ENCODE measurements at regions not wholly inside any gene's neighbourhood (a gene's known extent, or its start where the extent isn't known, plus 50 kb on each side); places are given as distances from the start of the nearest gene placed in this dataset.

DNA sequence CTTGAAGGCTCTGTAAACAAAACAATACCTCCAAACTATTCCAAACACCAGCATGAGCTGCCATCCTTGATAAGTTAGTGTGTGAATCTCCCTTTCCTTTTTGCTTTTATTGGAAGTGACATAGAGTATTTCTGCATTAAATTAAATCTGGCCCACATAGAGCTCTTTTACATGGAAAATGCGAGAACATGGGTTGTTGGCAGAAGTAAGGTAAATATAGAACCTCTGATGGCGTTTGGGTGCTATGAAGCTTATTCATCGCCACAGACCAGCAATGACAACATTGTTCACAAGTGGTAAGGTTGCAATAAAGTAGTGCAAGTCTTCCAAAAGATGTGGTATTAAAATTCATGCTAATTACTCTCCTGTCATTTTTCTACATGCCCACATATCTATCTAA is 445.8 kb upstream of the JAG1 start:
- intact Hi-C loops (cut with DNase I) = no loop called here
- no peaks in the 10 kb centered on the region for H3K36me3 ChIP-seq
- WGBS = 84% methylated on average over 3 of the region's 3 CpGs
- H3K27me3 ChIP-seq = no peaks in the 10 kb centered on the region
- no peaks in the 10 kb centered on the region for H3K9me3 ChIP-seq
- no peak overlapping the region for H3K27ac ChIP-seq (replicated peaks in 1 of 4)
- H3K4me3 ChIP-seq = no peak overlapping the region
- H3K4me1 ChIP-seq = peaks cover 0 to 3% (median 0%) of the 10 kb centered on the region in 4 donors
- no peak for TF ChIP-seq POLR2AphosphoS5 (IDR thresholded peaks at IDR 0.05)
- TF ChIP-seq, protein P1, sequence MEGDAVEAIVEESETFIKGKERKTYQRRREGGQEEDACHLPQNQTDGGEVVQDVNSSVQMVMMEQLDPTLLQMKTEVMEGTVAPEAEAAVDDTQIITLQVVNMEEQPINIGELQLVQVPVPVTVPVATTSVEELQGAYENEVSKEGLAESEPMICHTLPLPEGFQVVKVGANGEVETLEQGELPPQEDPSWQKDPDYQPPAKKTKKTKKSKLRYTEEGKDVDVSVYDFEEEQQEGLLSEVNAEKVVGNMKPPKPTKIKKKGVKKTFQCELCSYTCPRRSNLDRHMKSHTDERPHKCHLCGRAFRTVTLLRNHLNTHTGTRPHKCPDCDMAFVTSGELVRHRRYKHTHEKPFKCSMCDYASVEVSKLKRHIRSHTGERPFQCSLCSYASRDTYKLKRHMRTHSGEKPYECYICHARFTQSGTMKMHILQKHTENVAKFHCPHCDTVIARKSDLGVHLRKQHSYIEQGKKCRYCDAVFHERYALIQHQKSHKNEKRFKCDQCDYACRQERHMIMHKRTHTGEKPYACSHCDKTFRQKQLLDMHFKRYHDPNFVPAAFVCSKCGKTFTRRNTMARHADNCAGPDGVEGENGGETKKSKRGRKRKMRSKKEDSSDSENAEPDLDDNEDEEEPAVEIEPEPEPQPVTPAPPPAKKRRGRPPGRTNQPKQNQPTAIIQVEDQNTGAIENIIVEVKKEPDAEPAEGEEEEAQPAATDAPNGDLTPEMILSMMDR (IDR thresholded peaks at IDR 0.05) = no peak
- no peak for TF ChIP-seq EP300 (IDR thresholded peaks at IDR 0.05)
- no peak for TF ChIP-seq POLR2A (IDR thresholded peaks at IDR 0.05; ENCODE audit: low read depth)
- DNase-seq (ENCODE audit: extremely low spot score) = no peak

DNA sequence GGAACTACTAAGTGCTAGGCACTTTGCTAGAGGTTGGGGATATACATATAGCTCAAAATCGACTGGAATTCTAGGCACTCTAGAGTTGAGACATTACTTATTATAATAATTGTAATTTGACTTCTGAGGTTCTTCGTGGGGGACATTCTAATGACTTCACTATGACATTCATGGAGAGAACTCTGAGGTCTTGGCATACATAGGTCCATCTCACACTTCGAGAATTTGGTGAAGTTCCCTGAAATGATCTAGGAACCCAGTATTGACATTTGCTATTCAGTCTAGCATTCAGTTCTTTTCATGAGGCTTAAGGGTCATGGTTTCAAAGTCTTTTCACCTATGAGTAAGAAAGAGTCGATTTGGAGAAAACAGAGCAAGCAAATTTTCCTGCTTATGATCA is 446.6 kb upstream of the JAG1 start:
- WGBS = 71% methylated on average over 4 of the region's 4 CpGs
- Histone ChIP-seq H3K27ac (replicated peaks in 1 of 4) (no peak overlapping the region), H3K4me3 (no peak overlapping the region), H3K36me3 (no peaks in the 10 kb centered on the region), H3K9me3 (no peaks in the 10 kb centered on the region), H3K4me1 (no peaks in the 10 kb centered on the region), H3K27me3 (no peaks in the 10 kb centered on the region)
- intact Hi-C loops (cut with DNase I) = no loop called here
- TF ChIP-seq, protein P1 (IDR thresholded peaks at IDR 0.05) = no peak
- TF ChIP-seq POLR2A (IDR thresholded peaks at IDR 0.05; ENCODE audit: low read depth) (no peak), EP300 (IDR thresholded peaks at IDR 0.05) (no peak), POLR2AphosphoS5 (IDR thresholded peaks at IDR 0.05) (no peak)
- no peak for DNase-seq (ENCODE audit: extremely low spot score)

DNA sequence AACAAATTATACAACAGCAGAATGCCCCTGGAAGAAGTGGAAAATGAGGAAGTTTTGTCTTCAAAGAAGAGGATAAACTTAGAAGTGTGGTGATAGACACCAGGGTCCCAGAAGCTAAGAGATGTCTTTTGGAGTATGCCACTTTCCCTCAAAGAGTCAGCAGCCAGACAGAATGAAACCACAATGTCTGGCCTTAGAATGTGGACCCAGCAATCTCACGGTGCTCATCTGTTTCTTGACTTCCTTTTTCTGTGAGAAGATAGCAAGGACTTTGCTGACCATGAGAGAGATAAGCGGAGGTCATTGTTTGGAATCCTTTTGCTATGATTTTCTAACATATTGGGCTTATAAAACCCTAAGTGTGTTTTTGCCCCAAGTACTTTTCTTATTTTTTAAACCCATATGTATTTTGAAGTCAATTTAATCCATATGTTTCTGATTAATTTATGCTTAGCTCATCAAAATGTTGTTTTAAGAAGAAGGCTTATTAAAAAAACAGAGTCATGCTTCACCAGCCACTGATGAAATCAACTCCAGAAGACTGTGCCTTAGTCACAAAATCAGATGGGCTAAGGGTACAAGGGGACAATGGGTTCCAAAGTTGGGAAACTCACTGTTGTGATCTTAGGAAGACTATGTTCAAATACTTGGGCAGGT is 451.2 kb upstream of the JAG1 start:
- H3K4me3 ChIP-seq = no peak overlapping the region
- no peaks in the 10 kb centered on the region for H3K27me3 ChIP-seq
- H3K9me3 ChIP-seq = no peaks in the 10 kb centered on the region
- intact Hi-C loops (cut with DNase I) = no loop called here
- no peak overlapping the region for H3K27ac ChIP-seq (replicated peaks in 1 of 4)
- 55% methylated on average over 2 of the region's 2 CpGs for WGBS
- no peaks in the 10 kb centered on the region for H3K36me3 ChIP-seq
- H3K4me1 ChIP-seq = no peaks in the 10 kb centered on the region
- no peak for TF ChIP-seq POLR2A (IDR thresholded peaks at IDR 0.05; ENCODE audit: low read depth)
- TF ChIP-seq, protein P1 (IDR thresholded peaks at IDR 0.05) = no peak
- no peak for TF ChIP-seq EP300 (IDR thresholded peaks at IDR 0.05)
- no peak for TF ChIP-seq POLR2AphosphoS5 (IDR thresholded peaks at IDR 0.05)
- no peak for DNase-seq (ENCODE audit: extremely low spot score)

DNA sequence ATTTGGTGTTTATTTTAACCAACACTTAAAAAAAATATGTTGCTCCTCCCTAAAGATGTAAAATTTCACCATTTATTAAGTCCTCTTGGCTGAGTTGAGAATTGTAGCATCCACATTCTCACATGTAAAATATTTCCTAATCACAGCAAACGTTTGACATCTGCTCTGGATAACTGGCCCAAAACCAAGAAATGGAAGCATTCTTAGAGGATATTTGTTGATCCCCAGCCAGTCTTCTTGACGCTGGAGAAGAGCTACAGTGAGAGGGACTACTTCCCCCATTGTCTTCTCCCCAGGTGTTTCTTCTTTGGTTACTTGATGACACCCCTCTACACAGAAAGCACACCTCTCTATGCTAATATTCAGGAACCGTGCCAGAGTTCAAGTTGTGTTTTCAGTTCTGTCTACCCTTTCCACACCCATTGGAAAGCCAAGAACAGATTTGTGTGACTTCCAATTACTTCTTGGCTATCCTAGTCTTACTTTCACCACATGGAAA is 454.5 kb upstream of the JAG1 start:
- H3K9me3 ChIP-seq = no peaks in the 10 kb centered on the region
- no peak overlapping the region for H3K4me3 ChIP-seq
- DNase-seq (ENCODE audit: extremely low spot score) = no peak
- no peaks in the 10 kb centered on the region for H3K36me3 ChIP-seq
- H3K27ac ChIP-seq (replicated peaks in 1 of 4) = peak overlapping the region in 1 of 4 donors; percentile 12
- no peaks in the 10 kb centered on the region for H3K27me3 ChIP-seq
- TF ChIP-seq POLR2AphosphoS5 (IDR thresholded peaks at IDR 0.05) = no peak
- TF ChIP-seq, protein P1 (IDR thresholded peaks at IDR 0.05) = no peak
- TF ChIP-seq POLR2A (IDR thresholded peaks at IDR 0.05; ENCODE audit: low read depth) = no peak
- no peak for TF ChIP-seq EP300 (IDR thresholded peaks at IDR 0.05)
- 46% methylated on average over 3 of the region's 3 CpGs for WGBS
- intact Hi-C loops (cut with DNase I) = no loop called here
- H3K4me1 ChIP-seq = no peaks in the 10 kb centered on the region

DNA sequence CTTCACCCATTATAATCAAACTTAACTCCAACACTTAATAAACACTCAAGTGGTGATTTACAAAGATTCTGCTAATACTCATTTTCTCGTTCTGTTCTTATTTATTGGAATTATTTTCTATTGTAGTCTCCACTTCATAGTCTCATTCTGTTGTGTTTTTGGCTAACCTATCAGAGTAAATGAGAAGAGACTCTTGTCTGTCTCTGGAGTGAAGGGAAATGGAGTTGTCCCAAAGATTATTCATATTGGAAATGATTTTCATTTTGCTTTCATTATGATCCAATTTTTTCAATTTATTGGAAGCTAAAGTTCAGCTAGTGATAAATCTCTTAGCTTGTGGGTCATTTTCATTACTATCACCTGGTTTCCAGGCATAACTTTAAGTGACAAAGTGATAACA is 454.9 kb upstream of the JAG1 start:
- TF ChIP-seq, protein P1 (IDR thresholded peaks at IDR 0.05) = no peak

More for the DNA sequence above, 454.9 kb upstream of the JAG1 start:
- intact Hi-C loops (cut with DNase I) = no loop called here
- Histone ChIP-seq H3K9me3 (no peaks in the 10 kb centered on the region), H3K4me1 (no peaks in the 10 kb centered on the region), H3K4me3 (no peak overlapping the region), H3K36me3 (no peaks in the 10 kb centered on the region), H3K27ac (replicated peaks in 1 of 4) (peak overlapping the region in 1 of 4 donors; percentile 12), H3K27me3 (no peaks in the 10 kb centered on the region)
- WGBS = 63% methylated on average over 1 of the region's 1 CpG
- no peak for DNase-seq (ENCODE audit: extremely low spot score)
